ENCODE measurements at regions not wholly inside any gene's neighbourhood (a gene's known extent, or its start where the extent isn't known, plus 50 kb on each side); places are given as distances from the start of the nearest gene placed in this dataset.

- CTCF ChIA-PET (ENCODE audit: low intra/inter-chr PET ratio): no interaction called here
- Histone ChIP-seq H3K4me3 (no peak overlapping the region), H3K9me1 (ENCODE audit: control insufficient read depth, insufficient read depth, low read length) (no peaks in the 10 kb centered on the region), H3K9me3 (replicated peaks; ENCODE audit: control insufficient read depth, insufficient read depth, low read depth, low read length) (no peaks in the 10 kb centered on the region), H4K20me1 (replicated peaks; ENCODE audit: control insufficient read depth, insufficient read depth, low read length) (no peaks in the 10 kb centered on the region), H3K4me1 (replicated peaks in 1 of 2; ENCODE audit: control insufficient read depth in 2 of 2, insufficient read depth in 2 of 2, low read length in 2 of 2) (no peaks in the 10 kb centered on the region), H3K79me2 (ENCODE audit: control insufficient read depth, insufficient read depth, low read length) (no peaks in the 10 kb centered on the region), H3K4me2 (ENCODE audit: insufficient read depth, low read length) (no peak overlapping the region), H3K27me3 (ENCODE audit: control insufficient read depth in 2 of 2, insufficient read depth in 2 of 2, low read length in 2 of 2) (peaks cover 13% of the 10 kb centered on the region in 2 experiments), H3K27ac (ENCODE audit: extremely low read depth, low read depth, low read length) (no peak overlapping the region), H3K36me3 (ENCODE audit: control insufficient read depth, insufficient read depth, low read length) (no peaks in the 10 kb centered on the region), H2AFZ (ENCODE audit: low read depth, low read length) (no peak overlapping the region), H3K9ac (ENCODE audit: insufficient read depth in 1 of 2, low read depth in 2 of 2, low read length in 2 of 2) (no peak overlapping the region)
- DNase-seq (ENCODE audit: extremely low read depth in 1 of 4, low spot score in 3 of 4): no peak
- FAIRE-seq: no peak
- 2% methylated on average over 3 of the region's 3 CpGs for WGBS (ENCODE audit: insufficient coverage, low coverage, missing lambda C conversion rate)
- TF ChIP-seq PBX2 (CRISPR knock-in tag; IDR thresholded peaks at IDR 0.05; ENCODE audit: low read depth): no peak
- no peak for TF ChIP-seq PBX2 (tag; conservative IDR thresholded peaks at IDR 0.05; ENCODE audit: low read depth)
- TF ChIP-seq EZH2 (IDR thresholded peaks at IDR 0.05; ENCODE audit: borderline replicate concordance, low read depth, low read length): no peak
- peak; percentile 92 for TF ChIP-seq MAFG (tag; conservative IDR thresholded peaks at IDR 0.05)
- peak; percentile 91 for TF ChIP-seq C11orf30 (IDR thresholded peaks at IDR 0.05; ENCODE audit: low read depth)
- TF ChIP-seq NFE2 (IDR thresholded peaks at IDR 0.05; ENCODE audit: low read depth): peak; percentile 24; the same call in 1 of the 2 replicates
- TF ChIP-seq MAFK (IDR thresholded peaks at IDR 0.05; ENCODE audit: low read length): peak; percentile 93
- peak; percentile 95 for TF ChIP-seq ZNF316 (IDR thresholded peaks at IDR 0.05)
- TF ChIP-seq ZNF780A (CRISPR knock-in tag; IDR thresholded peaks at IDR 0.05): no peak
- TF ChIP-seq FOSL1 (tag; conservative IDR thresholded peaks at IDR 0.05): 0 out of 2 replicates have a peak, but pooled peaks have one; percentile 34
- TF ChIP-seq CEBPG (CRISPR knock-in tag; IDR thresholded peaks at IDR 0.05): no peak
- TF ChIP-seq CEBPG (tag; conservative IDR thresholded peaks at IDR 0.05 in 1 of 2, IDR thresholded peaks at IDR 0.05 in 1 of 2): peak in 1 of 2 experiments; percentile 7; a peak in 1 of 4 replicates
- peak; percentile 96 for TF ChIP-seq MAFF (IDR thresholded peaks at IDR 0.05; ENCODE audit: low read length)
- POLR2A ChIA-PET: interaction anchor here (1.0 kb wide), 2 partner anchors 8 to 26 kb away, joined by 3 read pairs; no protein-coding TSS in a partner anchor
- no TSS peak for BruUV-seq (replicated peaks)
- in situ Hi-C loops (cut with MboI): no loop called here
- intact Hi-C loops (cut with micrococcal nuclease): loop anchor here (10.0 kb wide), 1 partner anchor 133 kb away; no protein-coding TSS in a partner anchor
- no peak; the same call in 2 of the 3 replicates for ATAC-seq
These were observed 192.8 kb downstream of the LY86 start for GRCh38 chr6:6781172-6781872.

Data from K562 (cell line).